ENCODE measurements at regions not wholly inside any gene's neighbourhood (a gene's known extent, or its start where the extent isn't known, plus 50 kb on each side); places are given as distances from the start of the nearest gene placed in this dataset.

DNA sequence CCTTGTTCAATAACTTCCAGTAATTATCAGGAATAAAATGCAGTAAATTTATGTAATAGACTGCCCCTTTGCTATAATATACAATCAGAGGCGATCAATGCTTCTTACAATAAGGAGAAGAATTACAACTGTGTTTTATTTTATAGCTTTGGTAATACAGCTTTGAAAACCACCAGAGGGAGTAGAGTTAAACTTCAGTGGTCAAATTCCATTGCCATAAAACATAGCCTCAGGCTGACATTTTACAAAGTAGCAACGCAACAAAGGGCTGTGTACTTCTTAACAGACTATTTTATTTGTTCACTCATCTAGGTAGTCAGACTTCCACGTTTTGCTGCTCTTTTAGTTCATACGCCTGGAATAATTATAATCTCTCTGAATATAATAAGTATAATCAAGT is 58.5 kb downstream of the TEX13C start:
- TF ChIP-seq CTCF (IDR thresholded peaks at IDR 0.05; ENCODE audit: borderline replicate concordance, insufficient read depth, low read depth, low read length) = no peak
- H3K4me3 ChIP-seq (ENCODE audit: low read depth, low read length) = no peak overlapping the region

GRCh38 chrX:125378770-125379169 is 59.1 kb downstream of the TEX13C start:
- no peak for TF ChIP-seq CTCF (IDR thresholded peaks at IDR 0.05; ENCODE audit: borderline replicate concordance, insufficient read depth, low read depth, low read length)
- H3K4me3 ChIP-seq (ENCODE audit: low read depth, low read length) = no peak overlapping the region

DNA sequence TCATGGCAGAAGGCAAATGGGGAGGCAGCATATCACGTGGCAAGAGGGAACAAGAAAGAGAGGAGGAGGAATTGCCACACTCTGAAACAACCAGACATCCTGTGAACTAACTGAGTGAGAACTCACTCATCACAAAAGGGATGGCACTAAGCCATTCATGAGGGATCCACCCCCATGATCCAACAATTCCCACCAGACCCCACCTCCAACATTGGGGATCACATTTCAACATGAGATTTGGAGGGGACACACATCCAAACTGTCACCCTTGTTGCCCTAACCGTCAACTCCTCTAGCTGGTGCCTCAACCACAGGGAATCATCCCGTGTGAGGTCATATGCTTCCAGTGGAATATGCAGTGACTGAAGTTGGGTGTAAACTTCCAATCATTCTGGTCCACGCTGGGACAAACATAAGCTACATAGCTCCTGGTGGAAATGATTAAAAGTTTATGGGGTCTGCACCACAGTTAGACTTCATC is 62.5 kb downstream of the TEX13C start:
- TF ChIP-seq CTCF (IDR thresholded peaks at IDR 0.05; ENCODE audit: borderline replicate concordance, insufficient read depth, low read depth, low read length) = no peak
- H3K4me3 ChIP-seq (ENCODE audit: low read depth, low read length) = no peak overlapping the region

GRCh38 chrX:125382889-125383288 is 63.2 kb downstream of the TEX13C start:
- TF ChIP-seq CTCF (IDR thresholded peaks at IDR 0.05; ENCODE audit: borderline replicate concordance, insufficient read depth, low read depth, low read length) = no peak
- no peak overlapping the region for H3K4me3 ChIP-seq (ENCODE audit: low read depth, low read length)

DNA sequence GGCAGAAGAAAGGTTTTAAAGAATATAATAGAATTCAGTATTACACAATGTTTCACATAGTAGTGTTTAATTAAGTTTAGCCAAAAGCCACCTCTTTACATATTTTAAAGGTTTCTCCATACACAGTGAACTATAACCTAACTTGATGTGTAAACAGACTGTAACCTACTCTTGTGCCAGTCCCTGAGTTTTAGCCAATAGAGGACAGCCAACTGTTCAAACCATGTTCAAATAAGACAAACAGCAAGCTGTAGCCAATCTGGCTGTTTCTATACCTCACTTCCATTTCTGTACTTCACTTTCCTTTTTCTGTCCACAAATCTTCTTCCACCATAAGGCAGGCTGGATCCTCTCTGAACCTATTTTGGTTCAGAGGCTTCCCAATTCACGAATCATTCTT is 65.2 kb downstream of the TEX13C start:
- H3K4me3 ChIP-seq (ENCODE audit: low read depth, low read length) = no peak overlapping the region
- TF ChIP-seq CTCF (IDR thresholded peaks at IDR 0.05; ENCODE audit: borderline replicate concordance, insufficient read depth, low read depth, low read length) = no peak

DNA sequence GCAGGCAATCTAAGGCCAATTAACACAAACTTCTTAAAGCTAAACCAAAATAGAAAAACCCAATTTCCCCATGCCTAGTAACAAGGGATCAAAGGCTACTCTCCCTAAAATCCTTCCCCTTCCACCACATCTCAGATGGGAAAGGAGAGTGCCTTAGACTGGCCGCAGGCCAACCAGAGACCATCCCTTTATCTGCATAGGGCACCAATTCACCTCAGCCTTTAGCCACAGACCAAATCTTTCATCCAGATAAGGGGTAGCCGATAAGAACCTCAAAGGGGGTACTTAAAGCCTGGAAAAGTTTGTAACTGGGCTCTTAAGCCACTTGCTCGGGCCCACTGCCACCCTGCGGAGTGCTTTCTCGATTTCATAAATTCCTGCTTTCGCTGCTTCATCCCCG is 68.3 kb downstream of the TEX13C start:
- no peak overlapping the region for H3K4me3 ChIP-seq (ENCODE audit: low read depth, low read length)
- TF ChIP-seq CTCF (IDR thresholded peaks at IDR 0.05; ENCODE audit: borderline replicate concordance, insufficient read depth, low read depth, low read length) = no peak

GRCh38 chrX:125394449-125394848 is 74.8 kb downstream of the TEX13C start:
- H3K4me3 ChIP-seq (ENCODE audit: low read depth, low read length) = no peak overlapping the region

More at GRCh38 chrX:125394449-125394848, 74.8 kb downstream of the TEX13C start:
- TF ChIP-seq CTCF (IDR thresholded peaks at IDR 0.05; ENCODE audit: borderline replicate concordance, insufficient read depth, low read depth, low read length) = no peak
